RWPE1 (cell line): ENCODE measurements at regions not wholly inside any gene's neighbourhood (a gene's known extent, or its start where the extent isn't known, plus 50 kb on each side); places are given as distances from the start of the nearest gene placed in this dataset.

Experiments
- CTCF ChIA-PET: fragments of 350-600 bp; sonication (Branson Sonifier 250); formaldehyde crosslinking; extraction: SDS; loops from one replicate; lab custom pipeline; 2021; lab: Yijun Ruan, JAX
- POLR2A ChIA-PET: fragments of 400-600 bp; formaldehyde crosslinking; extraction: SDS; loops from one replicate; lab custom pipeline; 2020; ENCODE audit warnings: antibody characterized with exemption; ENCODE audit not compliant: low non-redundant PET; lab: Yijun Ruan, JAX
- DNase-seq: peaks from one replicate; pipeline ENCODE4 v3.0.0; 2012; ENCODE audit warnings: low spot score
- H3K27ac ChIP-seq: fragments of 450-650 bp; 2 replicates; pipeline ENCODE4 v1.5.1; 2017
- TF ChIP-seq, protein P1 (sequence below): fragments of 450-650 bp; conservative IDR thresholded peaks from 2 replicates; pipeline ENCODE4 v1.5.1; 2017; ENCODE audit warnings: low read depth, mild to moderate bottlenecking

DNA sequence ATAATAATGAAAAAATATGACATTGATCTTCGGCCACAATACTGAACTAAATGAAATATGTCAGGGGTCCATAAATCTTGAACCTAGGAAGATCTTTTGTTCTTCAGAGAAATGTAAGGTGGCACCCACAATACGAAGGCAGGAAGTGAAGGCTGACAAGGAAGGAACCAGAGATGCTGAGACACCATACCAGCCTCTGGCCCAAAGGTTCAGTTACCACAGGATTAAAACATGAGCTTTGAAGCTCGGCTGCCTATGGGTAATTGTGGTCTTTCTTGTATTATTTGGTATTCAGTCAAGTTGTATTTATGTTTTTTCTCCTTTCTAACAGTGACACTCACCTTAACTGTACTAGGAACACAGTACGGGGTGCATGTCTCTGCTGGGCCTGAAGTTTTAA lies 448.8 kb upstream of the SETBP1 start:
- no peak overlapping the region for H3K27ac ChIP-seq
- CTCF ChIA-PET, result no interaction called here
- TF ChIP-seq, protein P1, sequence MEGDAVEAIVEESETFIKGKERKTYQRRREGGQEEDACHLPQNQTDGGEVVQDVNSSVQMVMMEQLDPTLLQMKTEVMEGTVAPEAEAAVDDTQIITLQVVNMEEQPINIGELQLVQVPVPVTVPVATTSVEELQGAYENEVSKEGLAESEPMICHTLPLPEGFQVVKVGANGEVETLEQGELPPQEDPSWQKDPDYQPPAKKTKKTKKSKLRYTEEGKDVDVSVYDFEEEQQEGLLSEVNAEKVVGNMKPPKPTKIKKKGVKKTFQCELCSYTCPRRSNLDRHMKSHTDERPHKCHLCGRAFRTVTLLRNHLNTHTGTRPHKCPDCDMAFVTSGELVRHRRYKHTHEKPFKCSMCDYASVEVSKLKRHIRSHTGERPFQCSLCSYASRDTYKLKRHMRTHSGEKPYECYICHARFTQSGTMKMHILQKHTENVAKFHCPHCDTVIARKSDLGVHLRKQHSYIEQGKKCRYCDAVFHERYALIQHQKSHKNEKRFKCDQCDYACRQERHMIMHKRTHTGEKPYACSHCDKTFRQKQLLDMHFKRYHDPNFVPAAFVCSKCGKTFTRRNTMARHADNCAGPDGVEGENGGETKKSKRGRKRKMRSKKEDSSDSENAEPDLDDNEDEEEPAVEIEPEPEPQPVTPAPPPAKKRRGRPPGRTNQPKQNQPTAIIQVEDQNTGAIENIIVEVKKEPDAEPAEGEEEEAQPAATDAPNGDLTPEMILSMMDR, result no peak

DNA sequence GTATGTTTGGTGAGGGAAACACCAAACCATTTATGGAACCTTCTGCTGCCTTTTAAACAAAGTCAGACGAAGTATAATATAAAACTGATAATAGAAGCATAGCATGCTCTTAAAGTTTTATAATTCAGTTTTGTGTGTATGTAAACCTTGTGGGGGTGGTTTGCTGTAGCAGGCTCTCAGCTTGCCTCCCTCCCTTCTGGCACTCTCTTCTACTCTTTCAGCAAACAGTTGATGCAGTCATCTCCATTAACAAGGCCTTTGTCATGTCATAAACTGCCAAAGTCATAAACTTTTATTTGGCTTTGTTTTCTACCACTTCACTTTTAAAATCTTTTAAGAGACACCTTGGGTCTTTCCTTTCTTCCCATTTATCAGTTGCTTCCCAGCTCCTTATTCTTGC lies 448.2 kb upstream of the SETBP1 start:
- ChIA-PET POLR2A (no interaction called here), CTCF (no interaction called here)
- H3K27ac ChIP-seq, result no peak overlapping the region
- TF ChIP-seq, protein P1, result no peak
- DNase-seq, result no peak

More for the DNA sequence above, 448.8 kb upstream of the SETBP1 start:
- POLR2A ChIA-PET, result no interaction called here
- DNase-seq, result no peak

DNA sequence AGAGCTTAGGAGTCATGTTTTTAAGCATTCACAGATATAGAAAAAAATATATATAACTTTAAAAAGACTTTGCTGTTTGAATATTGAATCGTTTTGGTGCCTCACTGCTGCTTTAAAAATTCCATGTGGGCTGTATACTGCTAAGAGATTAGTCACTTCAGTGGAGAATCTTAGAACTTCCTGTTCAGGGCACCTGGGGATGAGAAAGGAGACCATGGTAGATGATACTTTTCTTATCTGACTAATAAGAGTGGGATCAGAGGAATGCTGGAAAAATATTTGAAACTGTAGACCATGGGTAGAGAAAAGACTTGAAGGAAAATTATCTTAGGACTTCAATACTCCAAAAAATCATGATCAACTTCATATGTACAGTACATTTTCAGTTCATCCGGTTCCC lies 442.2 kb upstream of the SETBP1 start:
- TF ChIP-seq, protein P1, result no peak
- ChIA-PET CTCF (no interaction called here), POLR2A (no interaction called here)
- DNase-seq, result no peak
- no peak overlapping the region for H3K27ac ChIP-seq

DNA sequence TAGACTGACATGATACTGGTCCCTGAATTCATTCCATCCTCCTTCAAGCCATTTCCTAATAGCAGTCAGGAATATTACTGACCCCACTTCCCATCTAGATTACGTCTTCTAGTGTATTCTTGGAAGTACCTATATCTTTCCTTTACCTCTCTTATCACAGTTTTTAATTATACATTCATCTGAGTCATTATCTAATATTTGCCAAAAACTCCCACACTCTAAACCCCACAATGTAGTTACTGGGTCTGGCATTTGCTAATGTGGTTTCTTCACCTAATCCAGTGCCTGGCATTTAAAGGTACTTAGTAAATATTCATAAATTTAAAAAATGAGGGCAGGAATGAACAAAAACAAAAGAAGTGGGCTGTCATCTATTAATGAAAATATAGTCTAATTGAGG lies 441.8 kb upstream of the SETBP1 start:
- CTCF ChIA-PET, result no interaction called here
- TF ChIP-seq, protein P1, result no peak
- POLR2A ChIA-PET, result no interaction called here
- DNase-seq, result no peak
- H3K27ac ChIP-seq, result no peak overlapping the region

DNA sequence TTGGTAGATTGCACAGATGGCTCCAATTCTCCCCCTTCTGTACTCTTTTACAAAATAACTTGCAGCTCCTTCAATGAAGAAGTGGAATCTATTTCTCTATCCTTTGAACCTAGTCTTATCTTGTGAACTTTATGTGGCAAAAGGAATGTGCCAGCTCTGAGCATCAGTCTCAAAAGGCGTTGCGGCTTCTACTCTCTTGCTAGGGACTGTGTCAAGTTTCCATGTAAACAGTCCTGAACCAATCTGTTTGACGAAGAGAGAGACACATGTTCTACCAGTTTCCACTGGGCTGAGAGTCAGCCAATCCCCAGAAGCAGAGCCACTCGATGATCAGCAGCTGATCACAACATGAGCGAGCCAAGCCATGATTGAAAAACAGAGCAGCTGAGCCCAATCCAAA lies 439.7 kb upstream of the SETBP1 start:
- CTCF ChIA-PET, result no interaction called here
- H3K27ac ChIP-seq, result no peak overlapping the region
- POLR2A ChIA-PET, result no interaction called here
- TF ChIP-seq, protein P1, result no peak
- no peak for DNase-seq

DNA sequence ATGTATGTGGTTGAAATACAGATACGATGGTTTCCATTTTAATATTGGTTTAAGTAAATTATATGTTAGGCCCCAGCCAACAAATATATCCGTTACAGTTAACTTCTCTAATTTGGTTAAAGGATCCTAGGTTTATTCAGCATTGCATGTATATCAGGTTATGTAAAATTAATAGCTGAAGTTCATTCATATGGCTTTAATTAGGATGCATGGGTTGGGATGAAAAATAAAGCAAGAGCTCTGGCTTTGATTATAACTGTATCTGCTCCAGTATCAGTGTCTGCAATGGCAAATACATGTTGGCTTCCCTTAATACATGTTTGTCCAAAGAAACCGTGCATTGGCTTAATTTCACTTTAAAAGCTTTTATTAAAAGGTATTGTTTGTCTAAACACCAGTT lies 435.7 kb upstream of the SETBP1 start:
- H3K27ac ChIP-seq, result no peak overlapping the region
- DNase-seq, result no peak
- POLR2A ChIA-PET, result no interaction called here
- TF ChIP-seq, protein P1, result no peak
- CTCF ChIA-PET, result interaction anchor here (0.7 kb wide), 1 partner anchor 149 kb away, joined by 3 read pairs; no protein-coding TSS in a partner anchor
